Memory B cell (primary cell): ENCODE measurements at regions not wholly inside any gene's neighbourhood (a gene's known extent, or its start where the extent isn't known, plus 50 kb on each side); places are given as distances from the start of the nearest gene placed in this dataset.
"Not testable (repeated sequence)": the region's sequence is repeated elsewhere in the genome, so short reads cannot be mapped to it uniquely, and the experiment has no call there.

Source experiments
- ATAC-seq: fragments of 150-1000 bp; cut with Tn5 transposase; 2 replicates; pipeline ENCODE4 v1.10.0; 2021; ENCODE audit warnings: low read depth, mild to moderate bottlenecking, moderate library complexity
- DNase-seq, 2 donors: peaks; one replicate each; pipeline ENCODE4 v3.0.0; 2022; ENCODE audit warnings: low spot score in 2 of 2
- H3K27ac Mint-ChIP-seq: one replicate; pipeline ENCODE4 v1.8.0; 2022; ENCODE audit warnings: mild to moderate bottlenecking, moderate library complexity, mixed read lengths
- H3K27me3 Mint-ChIP-seq: one replicate; pipeline ENCODE4 v1.8.0; 2022; ENCODE audit warnings: mixed read lengths
- H3K36me3 Mint-ChIP-seq: one replicate; pipeline ENCODE4 v1.8.0; 2022; ENCODE audit warnings: mild to moderate bottlenecking, mixed read lengths
- H3K4me1 Mint-ChIP-seq: one replicate; pipeline ENCODE4 v1.8.0; 2022; ENCODE audit warnings: mixed read lengths
- H3K4me3 Mint-ChIP-seq: one replicate; pipeline ENCODE4 v1.8.0; 2022; ENCODE audit warnings: mild to moderate bottlenecking, moderate library complexity, mixed read lengths
- H3K9me3 Mint-ChIP-seq: one replicate; pipeline ENCODE4 v1.8.0; 2022; ENCODE audit warnings: mixed read lengths

- H3K4me1 Mint-ChIP-seq = no peaks in the 10 kb centered on the region
- no peak overlapping the region for H3K27ac Mint-ChIP-seq
- H3K4me3 Mint-ChIP-seq = no peak overlapping the region
- peaks cover 5% of the 10 kb centered on the region for H3K27me3 Mint-ChIP-seq
- H3K36me3 Mint-ChIP-seq = no peaks in the 10 kb centered on the region
- no peaks in the 10 kb centered on the region for H3K9me3 Mint-ChIP-seq
- DNase-seq (no peak), ATAC-seq (no peak)
These were observed 148.7 kb upstream of the RANBP3L start for GRCh38 chr5:36450229-36451014.

- no peak for DNase-seq
- no peaks in the 10 kb centered on the region for H3K36me3 Mint-ChIP-seq
- peaks cover 2% of the 10 kb centered on the region for H3K9me3 Mint-ChIP-seq
- H3K27me3 Mint-ChIP-seq = peaks cover 10% of the 10 kb centered on the region
- H3K4me1 Mint-ChIP-seq = no peaks in the 10 kb centered on the region
- ATAC-seq = no peak
- H3K4me3 Mint-ChIP-seq = no peak overlapping the region
- H3K27ac Mint-ChIP-seq = no peak overlapping the region
These were observed 150.8 kb upstream of the RANBP3L start for GRCh38 chr5:36452424-36453006.

GRCh38 chr5:36457511-36458270 is 148.7 kb upstream of the SLC1A3 start:
- ATAC-seq (no peak), DNase-seq (no peak)
- no peak overlapping the region for H3K27ac Mint-ChIP-seq
- H3K27me3 Mint-ChIP-seq = peaks cover 10% of the 10 kb centered on the region
- peaks cover 6% of the 10 kb centered on the region for H3K4me1 Mint-ChIP-seq
- no peak overlapping the region for H3K4me3 Mint-ChIP-seq
- H3K36me3 Mint-ChIP-seq = no peaks in the 10 kb centered on the region
- peaks cover 2% of the 10 kb centered on the region for H3K9me3 Mint-ChIP-seq

DNA sequence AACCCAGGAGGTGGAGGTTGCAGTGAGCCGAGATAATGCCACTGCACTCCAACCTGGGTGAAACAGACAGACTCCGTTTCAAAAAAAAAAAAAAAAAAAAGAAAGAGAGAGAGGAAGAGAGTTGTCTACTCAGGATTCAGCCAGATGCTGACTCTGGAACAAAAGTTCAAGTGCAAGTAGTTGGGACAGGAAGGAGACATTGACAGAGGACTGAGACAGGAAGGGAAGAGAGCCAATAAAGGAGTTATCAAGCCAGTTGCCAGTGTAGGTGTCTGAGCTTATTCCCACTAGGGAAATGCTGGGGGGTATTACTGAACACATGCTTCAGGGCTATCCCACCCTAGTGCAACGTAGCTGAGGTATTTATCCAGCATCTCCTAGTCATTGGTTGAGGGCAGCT is 147.7 kb upstream of the SLC1A3 start:
- DNase-seq (no peak), ATAC-seq (no peak)
- peaks cover 15% of the 10 kb centered on the region for H3K27me3 Mint-ChIP-seq
- H3K36me3 Mint-ChIP-seq = no peaks in the 10 kb centered on the region
- peaks cover 6% of the 10 kb centered on the region for H3K4me1 Mint-ChIP-seq
- no peak overlapping the region for H3K4me3 Mint-ChIP-seq
- no peak overlapping the region for H3K27ac Mint-ChIP-seq
- H3K9me3 Mint-ChIP-seq = peaks cover 2% of the 10 kb centered on the region

- H3K27ac Mint-ChIP-seq = no peak overlapping the region
- peaks cover 2% of the 10 kb centered on the region for H3K9me3 Mint-ChIP-seq
- DNase-seq (no peak), ATAC-seq (peak; percentile 48)
- H3K36me3 Mint-ChIP-seq = no peaks in the 10 kb centered on the region
- no peak overlapping the region for H3K4me3 Mint-ChIP-seq
- peaks cover 14% of the 10 kb centered on the region for H3K27me3 Mint-ChIP-seq
- peaks cover 6% of the 10 kb centered on the region for H3K4me1 Mint-ChIP-seq
These were observed 146.9 kb upstream of the SLC1A3 start for GRCh38 chr5:36459176-36460135.

DNA sequence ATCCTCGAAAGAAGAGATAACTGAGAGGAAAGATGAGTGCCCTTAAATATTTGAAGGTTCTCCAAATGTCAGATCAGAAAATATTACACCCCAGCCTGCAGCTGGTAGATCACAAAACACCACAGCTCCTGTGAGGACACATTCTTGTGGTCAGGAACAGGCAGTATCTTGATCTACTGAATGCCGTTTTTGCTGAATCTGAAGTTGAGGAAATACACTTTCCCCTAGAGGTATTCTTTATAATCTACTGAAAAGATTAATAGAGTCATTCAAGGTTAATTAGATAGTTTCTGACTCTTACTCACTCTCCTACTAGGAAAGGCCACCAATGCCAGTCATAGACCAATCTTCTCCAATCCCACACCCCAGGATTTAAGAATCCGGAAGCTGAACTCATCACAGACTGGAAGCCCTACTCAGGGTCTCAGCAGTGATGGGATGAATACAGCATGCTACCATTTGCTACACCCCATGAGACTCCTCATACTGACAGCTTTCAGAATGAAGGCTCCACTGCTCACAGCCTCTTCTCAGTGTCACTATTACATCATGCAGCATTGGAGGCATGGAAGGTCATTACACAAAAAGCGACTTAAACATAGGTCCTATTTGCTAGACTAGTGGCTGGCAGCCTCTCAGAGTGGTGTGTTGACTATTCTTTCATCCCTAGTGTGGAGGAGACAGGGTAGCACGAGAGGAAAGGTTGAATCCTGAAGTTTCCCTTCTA is 143.9 kb upstream of the SLC1A3 start:
- DNase-seq (no peak), ATAC-seq (no peak)
- Mint-ChIP-seq H3K27ac (no peak overlapping the region), H3K4me1 (peaks cover 6% of the 10 kb centered on the region), H3K4me3 (no peak overlapping the region), H3K27me3 (peaks cover 7% of the 10 kb centered on the region), H3K36me3 (no peaks in the 10 kb centered on the region), H3K9me3 (no peaks in the 10 kb centered on the region)

DNA sequence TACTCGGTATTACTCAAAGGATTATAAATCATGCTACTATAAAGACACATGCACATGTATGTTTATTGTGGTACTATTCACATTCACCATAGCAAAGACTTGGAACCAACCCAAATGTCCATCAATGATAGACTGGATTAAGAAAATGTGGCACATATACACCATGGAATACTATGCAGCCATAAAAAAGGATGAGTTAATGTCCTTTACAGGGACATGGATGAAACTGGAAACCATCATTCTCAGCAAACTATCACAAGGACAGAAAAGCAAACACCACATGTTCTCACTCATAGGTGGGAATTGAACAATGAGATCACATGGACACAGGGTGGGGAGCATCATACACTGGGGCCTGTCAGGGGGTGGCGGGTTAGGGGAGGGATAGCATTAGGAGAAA is 130.5 kb upstream of the SLC1A3 start:
- not testable (repeated sequence) for ATAC-seq, H3K36me3 Mint-ChIP-seq, H3K27me3 Mint-ChIP-seq, H3K27ac Mint-ChIP-seq, H3K9me3 Mint-ChIP-seq, H3K4me3 Mint-ChIP-seq, H3K4me1 Mint-ChIP-seq, DNase-seq

- H3K4me3 Mint-ChIP-seq = no peak overlapping the region
- peaks cover 2% of the 10 kb centered on the region for H3K9me3 Mint-ChIP-seq
- H3K27ac Mint-ChIP-seq = no peak overlapping the region
- no peaks in the 10 kb centered on the region for H3K27me3 Mint-ChIP-seq
- H3K4me1 Mint-ChIP-seq = no peaks in the 10 kb centered on the region
- ATAC-seq = no peak
- no peak for DNase-seq
- no peaks in the 10 kb centered on the region for H3K36me3 Mint-ChIP-seq
These were observed 127.6 kb upstream of the SLC1A3 start for GRCh38 chr5:36478646-36479317.

DNA sequence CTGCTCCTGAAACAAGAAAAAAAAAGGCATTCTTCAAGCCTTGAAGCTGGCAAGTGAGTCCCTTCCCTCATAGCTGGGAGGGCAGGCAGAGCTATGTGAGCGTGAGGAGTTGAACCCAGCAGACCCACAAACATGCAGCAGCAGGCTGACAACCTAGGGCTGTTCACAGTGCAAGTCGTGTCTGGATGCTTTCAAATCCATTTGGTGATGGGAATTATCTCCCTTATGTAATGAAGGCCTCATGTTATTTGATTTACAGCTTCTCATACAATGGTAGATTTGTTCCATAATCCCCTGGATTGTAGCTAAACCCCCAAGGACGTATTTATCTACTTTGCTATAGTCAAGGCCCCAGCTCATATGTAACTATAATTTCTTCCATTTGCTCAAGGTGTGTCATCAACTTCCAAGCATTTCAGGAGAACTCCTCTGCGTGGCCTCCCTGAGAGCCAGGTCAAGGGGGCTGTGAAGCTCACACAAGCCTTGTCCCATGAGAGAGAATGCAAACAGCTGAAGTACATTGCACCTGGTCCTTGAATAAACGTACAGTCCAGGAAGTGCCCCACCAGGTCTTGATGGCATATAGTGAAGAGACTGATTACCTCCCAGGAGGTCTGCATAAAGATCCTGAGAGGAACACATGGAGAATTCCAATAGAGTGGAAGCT is 124.8 kb upstream of the SLC1A3 start:
- Mint-ChIP-seq H3K4me1 (no peaks in the 10 kb centered on the region), H3K27me3 (no peaks in the 10 kb centered on the region), H3K9me3 (peaks cover 2% of the 10 kb centered on the region), H3K36me3 (no peaks in the 10 kb centered on the region), H3K27ac (no peak overlapping the region), H3K4me3 (no peak overlapping the region)
- DNase-seq (no peak), ATAC-seq (no peak)

DNA sequence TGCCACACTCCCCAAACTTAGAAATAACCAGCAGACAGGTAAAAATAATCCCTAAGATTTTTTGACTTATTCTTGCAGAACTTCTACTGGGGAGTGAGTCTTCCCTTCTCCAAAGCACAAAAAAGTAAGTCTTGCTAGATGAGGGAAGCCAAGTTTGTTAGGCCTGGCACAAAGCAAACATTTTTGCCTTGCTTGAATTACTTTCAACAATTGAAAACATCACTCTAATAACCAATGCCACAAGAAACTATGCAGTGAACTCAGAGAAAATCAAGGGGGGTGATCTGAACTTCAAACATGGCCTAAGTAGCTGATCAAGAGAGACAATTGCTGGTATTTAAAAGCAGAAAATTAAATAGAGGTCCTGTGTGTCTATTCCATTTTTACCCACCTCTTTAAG is 123.6 kb upstream of the SLC1A3 start:
- DNase-seq (no peak), ATAC-seq (no peak)
- Mint-ChIP-seq H3K9me3 (peaks cover 2% of the 10 kb centered on the region), H3K27me3 (no peaks in the 10 kb centered on the region), H3K4me1 (no peaks in the 10 kb centered on the region), H3K4me3 (no peak overlapping the region), H3K36me3 (no peaks in the 10 kb centered on the region), H3K27ac (no peak overlapping the region)

DNA sequence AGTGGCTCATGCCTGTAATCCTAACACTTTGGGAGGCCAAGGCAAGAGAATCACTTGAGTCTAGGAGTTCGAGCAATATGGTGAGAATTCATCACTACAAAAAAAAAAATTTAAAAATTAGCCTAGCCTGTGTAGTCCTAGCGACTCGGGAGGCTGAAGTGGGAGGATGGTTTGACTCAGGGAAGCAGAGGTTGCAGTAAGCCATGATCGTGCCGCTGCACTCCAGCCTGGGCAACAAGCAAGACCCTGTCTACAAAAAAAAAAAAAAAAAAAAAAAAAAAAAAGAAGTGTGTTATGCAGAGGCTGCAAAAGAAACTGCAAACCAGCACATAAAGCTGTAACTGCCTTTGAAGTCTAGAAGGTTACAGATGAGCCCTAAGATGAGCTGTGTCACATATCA is 116.9 kb upstream of the SLC1A3 start:
- no peaks in the 10 kb centered on the region for H3K4me1 Mint-ChIP-seq
- no peak overlapping the region for H3K27ac Mint-ChIP-seq
- H3K4me3 Mint-ChIP-seq = no peak overlapping the region
- peaks cover 2% of the 10 kb centered on the region for H3K27me3 Mint-ChIP-seq
- H3K36me3 Mint-ChIP-seq = no peaks in the 10 kb centered on the region
- no peak for DNase-seq
- ATAC-seq = no peak
- no peaks in the 10 kb centered on the region for H3K9me3 Mint-ChIP-seq

DNA sequence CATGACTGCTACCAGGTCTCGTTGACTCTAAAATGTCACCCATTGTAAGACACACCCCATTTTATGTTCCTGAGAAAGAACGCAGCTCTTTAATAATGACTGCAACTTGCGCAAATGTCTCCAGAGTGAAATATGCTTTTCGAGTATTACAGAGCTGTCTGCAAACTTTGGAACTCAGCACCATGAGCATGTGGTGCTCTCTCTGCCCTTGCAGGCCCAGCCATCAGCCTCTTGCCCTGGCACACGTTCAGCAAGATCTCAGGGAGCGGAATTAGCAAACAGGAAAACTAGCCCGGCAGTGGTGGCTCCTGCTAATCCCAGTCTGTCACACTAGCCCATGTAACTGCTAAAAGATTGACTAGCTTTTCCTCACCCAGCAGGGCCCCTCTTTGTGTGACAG is 114.5 kb upstream of the SLC1A3 start:
- Mint-ChIP-seq H3K9me3 (no peaks in the 10 kb centered on the region), H3K27me3 (peaks cover 2% of the 10 kb centered on the region), H3K36me3 (no peaks in the 10 kb centered on the region), H3K4me1 (no peaks in the 10 kb centered on the region), H3K27ac (no peak overlapping the region), H3K4me3 (no peak overlapping the region)
- ATAC-seq (no peak), DNase-seq (no peak)
